ENCODE measurements at regions not wholly inside any gene's neighbourhood (a gene's known extent, or its start where the extent isn't known, plus 50 kb on each side); places are given as distances from the start of the nearest gene placed in this dataset.

- TF ChIP-seq POLR2A (IDR thresholded peaks at IDR 0.05; ENCODE audit: low read length) (no peak), GATA1 (IDR thresholded peaks at IDR 0.05; ENCODE audit: low read depth, low read length) (no peak)
Measured at GRCh38 chr5:167713896-167714295, 577.5 kb upstream of the WWC1 start.
